ENCODE measurements at regions not wholly inside any gene's neighbourhood (a gene's known extent, or its start where the extent isn't known, plus 50 kb on each side); places are given as distances from the start of the nearest gene placed in this dataset.

- Histone ChIP-seq H3K27me3 (ENCODE audit: control insufficient read depth in 2 of 2, insufficient read depth in 2 of 2, low read length in 2 of 2) (no peaks in the 10 kb centered on the region), H3K9ac (ENCODE audit: insufficient read depth in 1 of 2, low read depth in 2 of 2, low read length in 2 of 2) (no peak overlapping the region), H3K9me1 (ENCODE audit: control insufficient read depth, insufficient read depth, low read length) (no peaks in the 10 kb centered on the region), H3K79me2 (ENCODE audit: control insufficient read depth, insufficient read depth, low read length) (no peaks in the 10 kb centered on the region), H3K4me3 (no peak overlapping the region), H3K36me3 (ENCODE audit: control insufficient read depth, insufficient read depth, low read length) (no peaks in the 10 kb centered on the region), H3K4me1 (replicated peaks in 1 of 2; ENCODE audit: control insufficient read depth in 2 of 2, insufficient read depth in 2 of 2, low read length in 2 of 2) (no peaks in the 10 kb centered on the region), H3K9me3 (replicated peaks; ENCODE audit: control insufficient read depth, insufficient read depth, low read depth, low read length) (no peaks in the 10 kb centered on the region; the same call in 1 of the 2 replicates), H3K4me2 (ENCODE audit: insufficient read depth, low read length) (no peak overlapping the region), H4K20me1 (replicated peaks; ENCODE audit: control insufficient read depth, insufficient read depth, low read length) (no peaks in the 10 kb centered on the region), H2AFZ (ENCODE audit: low read depth, low read length) (no peak overlapping the region), H3K27ac (ENCODE audit: extremely low read depth, low read depth, low read length) (no peak overlapping the region)
- no peak for ATAC-seq
- BruUV-seq (replicated peaks) = no TSS peak
- POLR2A ChIA-PET = no interaction called here
- WGBS (ENCODE audit: insufficient coverage, low coverage, missing lambda C conversion rate) = 1% methylated on average over 6 of the region's 6 CpGs
- CTCF ChIA-PET (ENCODE audit: low intra/inter-chr PET ratio) = no interaction called here
- DNase-seq (ENCODE audit: extremely low read depth in 1 of 4, low spot score in 3 of 4) = no peak
- FAIRE-seq = no peak
- TF ChIP-seq PRDM10 (IDR thresholded peaks at IDR 0.05; ENCODE audit: partially characterized antibody) (no peak), EP400 (IDR thresholded peaks at IDR 0.05) (no peak), ZNF174 (CRISPR knock-in tag; IDR thresholded peaks at IDR 0.05) (no peak), NR2C1 (IDR thresholded peaks at IDR 0.05) (no peak), NR2C1 (tag; IDR thresholded peaks at IDR 0.05) (no peak), KLF16 (IDR thresholded peaks at IDR 0.05) (no peak), HNRNPL (IDR thresholded peaks at IDR 0.05; ENCODE audit: low read depth, low read length) (no peak), SAFB (IDR thresholded peaks at IDR 0.05; ENCODE audit: borderline replicate concordance, low read depth, low read length) (no peak), KLF13 (tag; IDR thresholded peaks at IDR 0.05; ENCODE audit: borderline replicate concordance, low read depth) (no peak)
- TF ChIP-seq, protein P1, sequence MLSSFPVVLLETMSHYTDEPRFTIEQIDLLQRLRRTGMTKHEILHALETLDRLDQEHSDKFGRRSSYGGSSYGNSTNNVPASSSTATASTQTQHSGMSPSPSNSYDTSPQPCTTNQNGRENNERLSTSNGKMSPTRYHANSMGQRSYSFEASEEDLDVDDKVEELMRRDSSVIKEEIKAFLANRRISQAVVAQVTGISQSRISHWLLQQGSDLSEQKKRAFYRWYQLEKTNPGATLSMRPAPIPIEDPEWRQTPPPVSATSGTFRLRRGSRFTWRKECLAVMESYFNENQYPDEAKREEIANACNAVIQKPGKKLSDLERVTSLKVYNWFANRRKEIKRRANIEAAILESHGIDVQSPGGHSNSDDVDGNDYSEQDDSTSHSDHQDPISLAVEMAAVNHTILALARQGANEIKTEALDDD (IDR thresholded peaks at IDR 0.05) = no peak
- TF ChIP-seq, protein P2, sequence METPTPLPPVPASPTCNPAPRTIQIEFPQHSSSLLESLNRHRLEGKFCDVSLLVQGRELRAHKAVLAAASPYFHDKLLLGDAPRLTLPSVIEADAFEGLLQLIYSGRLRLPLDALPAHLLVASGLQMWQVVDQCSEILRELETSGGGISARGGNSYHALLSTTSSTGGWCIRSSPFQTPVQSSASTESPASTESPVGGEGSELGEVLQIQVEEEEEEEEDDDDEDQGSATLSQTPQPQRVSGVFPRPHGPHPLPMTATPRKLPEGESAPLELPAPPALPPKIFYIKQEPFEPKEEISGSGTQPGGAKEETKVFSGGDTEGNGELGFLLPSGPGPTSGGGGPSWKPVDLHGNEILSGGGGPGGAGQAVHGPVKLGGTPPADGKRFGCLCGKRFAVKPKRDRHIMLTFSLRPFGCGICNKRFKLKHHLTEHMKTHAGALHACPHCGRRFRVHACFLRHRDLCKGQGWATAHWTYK (CRISPR knock-in tag; IDR thresholded peaks at IDR 0.05) = no peak
- in situ Hi-C loops (cut with MboI) (no loop called here), intact Hi-C loops (cut with micrococcal nuclease) (no loop called here)
Measured at GRCh38 chr1:163875927-163876320, 554.2 kb downstream of the NUF2 start.

Measured in K562 (cell line).